GM18951 (cell line): ENCODE measurements at regions not wholly inside any gene's neighbourhood (a gene's known extent, or its start where the extent isn't known, plus 50 kb on each side); places are given as distances from the start of the nearest gene placed in this dataset.

Experiments
- POLR2A ChIP-seq: IDR thresholded peaks from 4 replicates; pipeline ENCODE4 v1.6.1; 2011; ENCODE audit warnings: mild to moderate bottlenecking; ENCODE audit not compliant: insufficient read length, insufficient read depth; ENCODE audit errors: extremely low read depth
- in situ Hi-C: fragments of 300-500 bp; cut with MboI; formaldehyde crosslinking; loops from one replicate; pipeline ENCODE4 v1.12.0; 2022; ENCODE audit warnings: low sequenced_read_pairs, mixed read lengths, inconsistent platforms; ENCODE audit not compliant: unreplicated experiment

DNA sequence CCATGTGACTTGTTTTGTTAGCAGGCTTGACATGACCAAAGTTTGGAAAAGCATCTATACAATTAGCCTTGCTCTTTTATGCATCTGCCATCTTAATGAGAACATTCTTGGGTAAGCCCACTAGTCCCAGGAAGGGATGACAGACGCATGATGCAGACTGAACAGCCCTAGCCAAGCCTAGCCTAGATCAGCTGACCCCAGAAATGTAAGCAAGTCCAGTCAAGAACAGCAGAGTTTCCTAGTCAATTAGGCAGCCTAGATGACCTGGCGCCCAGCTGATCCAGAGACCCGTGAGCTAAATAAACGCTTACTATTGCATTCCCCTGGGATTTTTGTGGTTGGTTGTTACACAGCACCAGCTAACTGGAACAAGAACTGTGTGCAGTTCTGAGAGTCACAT lies 457.9 kb downstream of the BCOR start:
- TF ChIP-seq POLR2A = no peak
- in situ Hi-C loops = no loop called here

GRCh38 chrX:39640866-39641265 lies 456.9 kb downstream of the BCOR start:
- TF ChIP-seq POLR2A = no peak
- in situ Hi-C loops = no loop called here

GRCh38 chrX:39642071-39642470 lies 455.7 kb downstream of the BCOR start:
- in situ Hi-C loops = no loop called here
- TF ChIP-seq POLR2A = no peak

DNA sequence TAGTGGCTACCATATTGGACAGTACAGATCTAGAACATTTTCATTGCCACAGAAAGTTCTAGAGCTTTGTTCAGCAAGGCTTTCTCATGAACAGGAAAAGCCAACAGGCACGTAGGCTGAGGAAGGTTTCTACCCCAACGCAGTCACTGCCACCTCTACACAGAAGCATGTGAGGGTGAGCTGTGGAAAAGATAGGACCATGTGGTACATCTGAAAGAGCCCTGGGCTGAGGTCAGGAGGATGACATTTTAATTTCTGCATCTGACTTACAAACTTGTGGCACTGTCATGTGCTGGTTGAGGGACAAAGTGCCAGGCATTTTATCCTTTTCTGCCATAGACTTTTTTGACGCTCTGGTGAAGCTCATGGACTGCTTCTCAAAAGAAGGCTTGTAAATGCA lies 454.2 kb downstream of the BCOR start:
- TF ChIP-seq POLR2A = no peak
- in situ Hi-C loops = no loop called here

- in situ Hi-C loops = no loop called here
- TF ChIP-seq POLR2A = no peak
These were observed 452.4 kb downstream of the BCOR start for GRCh38 chrX:39645178-39645895.

DNA sequence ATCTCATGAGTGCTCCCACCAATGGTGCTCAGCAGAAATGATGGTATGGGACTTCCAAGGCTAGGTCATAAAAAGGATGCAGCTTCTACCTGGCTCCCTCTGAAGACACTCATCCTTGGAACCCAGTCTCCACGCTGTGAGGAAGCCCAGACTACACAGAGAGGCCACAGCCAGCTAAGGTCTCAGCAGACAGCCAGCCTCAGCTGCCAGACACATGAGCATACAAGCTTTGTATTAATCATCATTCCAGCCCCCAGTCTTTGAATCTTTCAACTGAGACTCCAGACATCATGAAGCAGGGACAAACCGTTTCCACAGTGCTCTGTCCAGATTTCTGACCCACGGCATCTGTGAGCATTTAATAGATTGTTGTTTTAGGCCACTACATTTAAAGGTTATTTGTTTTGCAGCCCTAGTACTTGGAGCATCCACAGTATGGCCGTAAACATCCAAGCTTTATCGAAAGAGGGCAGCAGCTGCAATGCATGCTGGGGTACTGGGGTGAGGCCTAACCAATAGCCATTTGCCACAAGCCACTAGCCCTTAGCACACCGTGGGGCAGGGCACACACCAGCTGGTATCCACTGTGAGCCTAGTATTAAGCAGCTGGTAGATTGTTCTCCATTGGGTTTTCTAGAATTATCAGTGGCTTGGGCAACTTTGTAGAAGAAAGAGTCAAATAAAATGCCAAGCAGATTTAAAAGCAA lies 449.1 kb downstream of the BCOR start:
- in situ Hi-C loops = no loop called here
- no peak for TF ChIP-seq POLR2A

DNA sequence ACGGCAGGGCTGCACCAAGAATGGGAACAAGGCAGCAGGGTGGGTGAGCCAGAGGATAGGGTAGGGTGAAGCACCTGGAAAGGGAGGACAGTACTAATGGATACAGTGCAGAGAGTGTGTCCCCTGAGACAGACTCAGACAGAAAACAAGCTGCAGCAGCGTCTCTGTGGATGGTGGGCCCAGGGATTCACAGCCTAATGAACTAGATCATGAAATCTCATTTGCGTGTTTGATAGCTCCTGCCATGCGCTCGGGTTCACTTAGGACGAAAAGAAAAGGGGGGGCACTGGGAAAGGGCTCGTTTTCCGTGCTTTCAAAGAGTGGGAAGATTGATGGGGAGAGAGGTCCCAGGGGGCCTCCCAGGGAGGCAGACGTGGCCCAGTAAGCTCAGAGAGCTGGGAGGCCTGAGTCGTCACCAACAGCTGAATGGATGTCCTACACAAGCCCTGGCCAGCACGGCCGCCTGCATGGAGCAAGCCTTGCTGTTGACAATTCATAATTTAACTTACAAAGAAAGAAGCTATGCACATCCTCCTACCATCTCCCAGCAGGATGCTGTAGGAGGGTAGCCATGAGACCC lies 446.9 kb downstream of the BCOR start:
- in situ Hi-C loops = no loop called here
- TF ChIP-seq POLR2A = no peak

- no peak for TF ChIP-seq POLR2A
- in situ Hi-C loops = no loop called here
These were observed 445.4 kb downstream of the BCOR start for GRCh38 chrX:39652336-39652735.

DNA sequence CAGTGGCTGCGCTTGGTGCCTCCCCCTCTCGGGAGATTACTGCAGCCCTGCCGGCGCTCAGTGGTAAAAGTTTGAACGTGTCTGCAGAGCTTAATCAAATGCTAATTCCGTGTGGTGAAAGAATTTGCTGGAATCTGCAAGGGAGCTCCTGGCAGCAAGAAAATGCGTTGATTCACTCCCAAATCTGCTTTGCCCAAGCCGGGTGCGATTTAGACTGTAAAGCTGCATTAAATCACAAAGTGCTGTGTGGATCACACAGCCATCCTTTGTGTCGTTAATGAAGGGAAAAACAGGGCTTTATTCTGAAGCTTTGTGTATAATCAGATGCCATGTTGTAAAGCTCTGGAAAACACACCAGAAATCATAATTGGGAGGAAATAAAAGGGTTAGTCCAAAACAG lies 444.1 kb downstream of the BCOR start:
- in situ Hi-C loops = no loop called here
- no peak for TF ChIP-seq POLR2A

- in situ Hi-C loops = no loop called here
- no peak for TF ChIP-seq POLR2A
These were observed 443.4 kb downstream of the BCOR start for GRCh38 chrX:39654183-39654925.

- TF ChIP-seq POLR2A = no peak
- in situ Hi-C loops = no loop called here
These were observed 442.8 kb downstream of the BCOR start for GRCh38 chrX:39654952-39655351.

GRCh38 chrX:39661116-39661907 lies 436.4 kb downstream of the BCOR start:
- TF ChIP-seq POLR2A = no peak
- in situ Hi-C loops = no loop called here
